ENCODE measurements at regions not wholly inside any gene's neighbourhood (a gene's known extent, or its start where the extent isn't known, plus 50 kb on each side); places are given as distances from the start of the nearest gene placed in this dataset.

GRCh38 chr15:79222808-79223207, 59.7 kb upstream of the ANKRD34C start:
- no peak for TF ChIP-seq CTCF (IDR thresholded peaks at IDR 0.05; ENCODE audit: low read depth, low read length)
- no peak for TF ChIP-seq POLR2A (IDR thresholded peaks at IDR 0.05; ENCODE audit: extremely low read depth, insufficient read length)

All from NB4 (cell line).